HG03521 (cell line): ENCODE measurements at regions not wholly inside any gene's neighbourhood (a gene's known extent, or its start where the extent isn't known, plus 50 kb on each side); places are given as distances from the start of the nearest gene placed in this dataset.
"Not testable (repeated sequence)": the region's sequence is repeated elsewhere in the genome, so short reads cannot be mapped to it uniquely, and the experiment has no call there.

Source experiments
- ATAC-seq: cut with Tn5 transposase; IDR thresholded peaks from one replicate; pipeline ENCODE4 v1.9.1; 2021; ENCODE audit warnings: mild to moderate bottlenecking, moderate library complexity; ENCODE audit not compliant: unreplicated experiment

- ATAC-seq, result no peak
Measured at GRCh38 chr5:42235837-42236236, 187.4 kb upstream of the GHR start.

- no peak for ATAC-seq
Measured at GRCh38 chr5:42241636-42242035, 181.6 kb upstream of the GHR start.

- ATAC-seq, result no peak
Measured at GRCh38 chr5:42242210-42242609, 181.0 kb upstream of the GHR start.

- no peak for ATAC-seq
Measured at GRCh38 chr5:42242881-42243485, 180.3 kb upstream of the GHR start.

DNA sequence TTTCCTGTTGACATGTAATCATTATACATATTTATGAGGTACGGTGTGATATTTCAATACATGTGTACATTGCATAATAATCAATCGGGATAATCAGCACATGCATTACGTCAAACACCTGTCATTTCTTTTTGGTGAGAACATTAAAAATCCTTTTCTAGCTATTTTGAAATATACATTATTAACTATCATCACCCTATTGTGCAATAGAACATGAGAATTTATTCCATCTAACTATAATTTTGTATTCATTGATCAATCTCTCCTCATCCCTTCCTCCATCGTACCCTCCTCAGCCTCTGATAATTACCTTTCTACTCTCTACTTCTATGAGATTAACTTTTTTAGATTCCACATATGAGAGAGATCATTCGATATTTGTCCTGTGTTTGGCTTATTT is 170.9 kb upstream of the GHR start:
- no peak for ATAC-seq

DNA sequence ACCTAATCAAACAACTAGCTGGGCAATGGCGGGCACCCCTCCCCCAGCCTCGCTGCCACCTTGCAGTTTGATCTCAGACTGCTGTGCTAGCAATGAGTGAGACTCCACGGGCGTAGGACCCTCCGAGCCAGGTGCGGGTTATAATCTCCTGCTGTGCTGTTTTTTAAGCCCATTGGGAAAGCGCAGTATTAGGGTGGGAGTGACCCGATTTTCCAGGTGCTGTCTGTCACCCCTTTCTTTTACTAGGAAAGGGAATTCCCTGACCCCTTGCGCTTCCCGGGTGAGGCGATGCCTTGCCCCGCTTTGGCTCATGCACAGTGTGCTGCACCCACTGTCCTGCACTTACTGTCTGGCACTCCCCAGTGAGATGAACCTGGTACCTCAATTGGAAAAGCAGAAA is 163.3 kb upstream of the GHR start:
- not testable (repeated sequence) for ATAC-seq

GRCh38 chr5:42267091-42267490 is 156.1 kb upstream of the GHR start:
- ATAC-seq, result no peak

DNA sequence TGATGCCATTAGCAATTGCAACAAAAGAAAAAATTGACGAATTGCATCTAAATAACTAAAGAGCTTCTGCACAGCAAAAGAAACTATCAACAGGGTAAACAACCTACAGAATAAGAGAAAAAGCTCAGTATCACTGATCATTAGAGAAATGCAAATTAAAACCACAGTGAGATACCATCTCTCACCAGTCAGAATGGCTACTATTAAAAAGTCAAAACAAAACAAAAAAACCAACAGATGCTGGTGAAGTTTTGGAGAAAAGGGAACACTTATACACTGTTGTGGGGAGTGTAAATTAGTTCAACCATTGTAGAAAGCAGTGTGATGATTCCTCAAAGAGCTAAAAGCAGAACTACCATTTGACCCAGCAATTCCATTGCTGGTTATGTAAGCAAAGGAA is 155.1 kb upstream of the GHR start:
- not testable (repeated sequence) for ATAC-seq

DNA sequence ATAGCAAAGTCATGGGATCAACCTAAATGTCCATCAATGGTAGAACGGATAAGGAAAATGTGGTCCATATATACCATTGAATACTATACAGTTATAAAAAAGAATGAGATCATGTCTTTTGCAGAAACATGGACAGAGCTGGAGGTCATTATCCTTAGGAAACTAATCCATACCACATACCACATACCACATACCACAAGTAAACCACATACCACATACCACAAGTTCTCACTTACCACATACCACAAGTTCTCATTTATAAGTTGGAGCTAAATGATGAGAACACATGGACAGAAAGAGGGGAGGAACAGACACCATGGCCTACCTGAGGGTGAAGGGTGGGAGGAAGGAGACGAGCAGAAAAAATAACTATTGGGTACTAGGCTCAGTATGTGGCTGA is 154.6 kb upstream of the GHR start:
- ATAC-seq, result no peak

- ATAC-seq, result no peak
Measured at GRCh38 chr5:42270771-42271170, 152.5 kb upstream of the GHR start.

DNA sequence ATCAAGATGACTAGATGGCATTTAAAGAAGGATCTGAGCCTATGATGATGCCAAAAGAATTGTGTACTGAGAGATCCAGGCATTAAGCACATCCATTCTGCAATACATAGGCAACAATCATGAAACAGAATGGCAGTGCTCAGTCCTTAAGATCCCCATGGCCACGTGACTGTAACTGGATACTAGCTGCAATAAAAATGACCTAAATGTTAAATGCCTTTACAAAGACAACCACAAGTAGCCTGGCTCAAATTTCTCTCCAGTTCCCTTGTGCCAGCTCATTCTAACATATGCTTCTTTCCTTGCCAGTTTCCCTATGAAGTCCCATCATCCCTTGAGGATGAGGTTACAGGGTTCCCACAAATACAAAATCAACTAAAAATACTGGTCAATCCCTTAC is 148.3 kb upstream of the GHR start:
- ATAC-seq, result no peak

GRCh38 chr5:42277293-42277692 is 145.9 kb upstream of the GHR start:
- ATAC-seq, result no peak

DNA sequence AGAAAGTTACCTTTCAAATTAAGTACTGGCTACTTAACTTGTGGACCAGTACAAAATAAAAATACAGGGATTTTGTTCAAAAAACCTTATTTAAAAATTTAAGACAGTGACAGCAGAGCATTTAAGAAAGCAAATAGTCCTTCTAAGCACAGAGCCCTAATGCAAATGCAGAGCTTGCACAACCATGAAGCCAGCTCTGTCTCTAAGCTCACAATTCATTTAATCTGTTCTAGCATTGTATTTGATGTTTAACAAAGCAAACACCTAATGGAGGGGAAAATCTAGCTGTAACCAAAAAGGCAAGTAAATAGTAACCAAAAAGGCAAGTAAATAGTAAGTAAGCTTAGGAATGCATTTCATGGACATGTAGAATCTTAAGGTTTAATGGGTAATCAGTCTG is 138.7 kb upstream of the GHR start:
- no peak for ATAC-seq

DNA sequence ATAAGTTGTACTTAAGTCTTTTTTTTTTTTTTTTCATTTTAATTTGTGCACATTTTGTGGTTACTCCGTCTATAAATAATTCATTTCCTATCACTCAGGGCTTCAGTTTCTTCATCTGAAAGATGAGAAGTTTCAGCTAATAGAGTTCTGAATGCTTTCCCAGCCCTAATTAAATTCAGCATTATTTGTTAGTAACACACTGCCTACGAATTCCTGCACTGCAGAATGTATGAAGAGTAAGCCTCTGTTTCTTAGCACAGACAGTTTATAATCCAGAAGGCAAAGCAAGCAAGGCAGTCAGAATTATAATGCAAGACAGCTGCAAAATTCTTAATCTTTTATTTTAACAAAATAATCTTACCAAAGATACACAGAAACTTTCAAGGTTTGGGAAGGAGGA is 138.0 kb upstream of the GHR start:
- no peak for ATAC-seq

DNA sequence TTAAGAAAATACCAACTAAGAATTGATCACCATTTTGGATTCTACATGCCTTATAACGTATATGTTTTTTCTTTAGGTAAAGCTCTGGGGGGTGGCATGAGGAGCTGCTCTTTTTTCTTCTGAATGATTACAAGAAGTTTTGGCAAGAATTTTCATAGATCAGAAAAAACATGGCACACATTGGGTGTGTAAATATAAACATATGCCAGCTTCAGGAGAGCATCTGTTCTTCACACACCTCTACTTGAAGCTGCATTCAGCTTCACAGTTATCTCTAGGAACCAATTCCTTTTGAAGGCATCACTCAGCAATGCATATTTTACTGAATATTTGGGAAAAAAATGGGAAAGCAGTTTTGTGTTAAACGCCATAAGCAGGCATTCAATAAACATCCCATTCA is 122.7 kb upstream of the GHR start:
- no peak for ATAC-seq

GRCh38 chr5:42301349-42301748 is 121.9 kb upstream of the GHR start:
- ATAC-seq, result no peak

- no peak for ATAC-seq
Measured at GRCh38 chr5:42302186-42302585, 121.1 kb upstream of the GHR start.

- ATAC-seq, result no peak
Measured at GRCh38 chr5:42306287-42306686, 117.0 kb upstream of the GHR start.

GRCh38 chr5:42309865-42310264 is 113.4 kb upstream of the GHR start:
- ATAC-seq, result no peak

DNA sequence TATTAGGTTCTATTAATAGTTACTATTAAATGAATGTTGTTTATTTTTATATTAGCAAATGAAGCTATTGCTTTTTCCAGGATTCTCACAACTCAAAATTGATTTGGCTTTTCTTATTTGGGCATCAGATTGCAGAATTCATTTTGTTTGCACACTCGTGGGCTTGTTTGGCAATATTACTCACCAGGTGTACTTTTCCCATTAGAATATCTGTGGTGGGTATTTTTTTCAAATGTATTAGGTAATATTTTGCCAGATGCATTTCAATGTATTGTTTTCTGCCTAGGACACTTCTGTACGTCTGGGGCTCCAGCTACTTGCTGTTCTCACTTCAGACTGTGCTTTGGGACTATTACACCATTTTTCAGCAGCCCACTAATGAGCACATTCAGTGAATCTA is 108.0 kb upstream of the GHR start:
- ATAC-seq, result no peak

DNA sequence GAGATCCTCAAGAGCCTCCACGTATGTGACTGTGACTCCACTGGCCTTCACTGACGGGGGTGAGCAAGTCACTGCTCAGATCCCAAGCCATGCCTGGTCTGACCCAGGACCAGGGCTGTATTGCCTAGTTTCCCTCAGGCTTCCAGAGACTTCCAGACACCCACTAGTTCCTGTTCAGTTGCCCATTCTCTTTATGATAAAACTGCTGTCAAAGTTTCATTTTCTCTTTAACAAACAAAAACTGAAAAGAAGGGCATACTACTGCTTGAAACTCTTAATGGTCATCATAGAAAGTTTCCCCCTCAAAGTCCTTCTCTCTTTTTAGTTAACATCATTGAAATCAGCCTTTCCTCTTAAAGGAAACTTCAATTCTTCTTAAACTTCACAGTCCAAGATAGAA is 105.7 kb upstream of the GHR start:
- no peak for ATAC-seq

- ATAC-seq, result not testable (repeated sequence)
Measured at GRCh38 chr5:42319546-42319945, 103.7 kb upstream of the GHR start.

- ATAC-seq, result no peak
Measured at GRCh38 chr5:42321785-42322184, 101.5 kb upstream of the GHR start.

DNA sequence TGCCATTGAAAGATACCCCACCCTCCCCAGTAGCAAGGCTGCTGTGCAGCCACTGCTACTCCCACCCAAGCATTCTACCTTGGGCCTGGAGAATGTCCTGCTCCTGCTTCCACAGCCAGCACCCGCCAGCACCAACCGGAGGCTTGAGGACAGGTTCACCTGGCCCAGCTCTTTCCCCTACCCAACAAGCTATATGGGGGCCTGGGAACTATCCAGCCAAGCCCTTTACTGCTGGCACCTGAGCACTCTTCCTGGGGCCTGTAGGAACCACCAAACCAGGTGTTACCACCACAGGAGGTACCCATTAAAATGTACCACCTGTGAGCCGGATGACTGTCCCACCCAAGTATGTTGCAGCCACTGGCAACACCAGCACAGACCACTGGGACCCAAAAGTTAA is 86.1 kb upstream of the GHR start:
- no peak for ATAC-seq
